WTC11 (cell line): ENCODE measurements at regions not wholly inside any gene's neighbourhood (a gene's known extent, or its start where the extent isn't known, plus 50 kb on each side); places are given as distances from the start of the nearest gene placed in this dataset.

Experiments used
- ATAC-seq: fragments of 200-7000 bp; cut with Tn5 transposase; 2 replicates; pipeline ENCODE4 v1.10.0; 2021; ENCODE audit warnings: mild to moderate bottlenecking, moderate library complexity
- CTCF ChIA-PET: fragments of 300-600 bp; sonication (Branson Sonifier 250); formaldehyde crosslinking; loops from one replicate; lab custom pipeline; 2021; ENCODE audit warnings: antibody characterized with exemption; lab: Charles Lee
- POLR2A ChIA-PET: fragments of 350-600 bp; sonication (Branson Sonifier 250); formaldehyde crosslinking; loops from one replicate; lab custom pipeline; 2021; ENCODE audit warnings: antibody characterized with exemption; lab: Charles Lee
- DNase-seq: peaks from one replicate; pipeline ENCODE4 v3.0.0; 2021; ENCODE audit warnings: low spot score
- H3K27ac Mint-ChIP-seq: 2 replicates; pipeline ENCODE4 v1.8.0; 2021; ENCODE audit warnings: mixed read lengths
- H3K27me3 Mint-ChIP-seq: 2 replicates; pipeline ENCODE4 v1.8.0; 2021; ENCODE audit warnings: low read depth, mild to moderate bottlenecking, moderate library complexity, mixed read lengths
- H3K36me3 Mint-ChIP-seq: 2 replicates; pipeline ENCODE4 v1.8.0; 2021; ENCODE audit warnings: mixed read lengths
- H3K4me1 Mint-ChIP-seq: 2 replicates; pipeline ENCODE4 v1.8.0; 2022; ENCODE audit warnings: mixed read lengths
- H3K4me3 Mint-ChIP-seq: 2 replicates; pipeline ENCODE4 v1.8.0; 2021; ENCODE audit warnings: mild to moderate bottlenecking, moderate library complexity, mixed read lengths
- H3K9me3 Mint-ChIP-seq: 2 replicates; pipeline ENCODE4 v1.8.0; 2021; ENCODE audit warnings: mixed read lengths
- CDX4 ChIP-seq: fragments of 250-450 bp; sonication (Bioruptor Pico); IDR thresholded peaks from 2 replicates; pipeline ENCODE4 v1.9.0; 2021; ENCODE audit warnings: moderate library complexity, mild to moderate bottlenecking, inconsistent platforms, borderline replicate concordance
- FOXK1 ChIP-seq: sonication (generic); formaldehyde crosslinking; IDR thresholded peaks from 2 replicates; pipeline ENCODE4 v1.8.0; 2022; ENCODE audit warnings: mild to moderate bottlenecking, moderate library complexity, missing genetic modification reagents
- MXD4 ChIP-seq: fragments of 250-450 bp; sonication (Bioruptor Pico); IDR thresholded peaks from 2 replicates; pipeline ENCODE4 v1.8.0; 2021; ENCODE audit warnings: mild to moderate bottlenecking, moderate library complexity, borderline replicate concordance
- NR1H2 ChIP-seq: sonication (generic); formaldehyde crosslinking; IDR thresholded peaks from 2 replicates; pipeline ENCODE4 v1.9.0; 2021; ENCODE audit warnings: mild to moderate bottlenecking, moderate library complexity, missing genetic modification reagents
- NR3C1 ChIP-seq: sonication (generic); formaldehyde crosslinking; conservative IDR thresholded peaks from 2 replicates; pipeline ENCODE4 v1.8.1; 2023; ENCODE audit warnings: low read depth, mild to moderate bottlenecking, missing genetic modification reagents
- SMAD4 ChIP-seq: sonication (generic); formaldehyde crosslinking; IDR thresholded peaks from 2 replicates; pipeline ENCODE4 v1.8.0; 2022; ENCODE audit warnings: mild to moderate bottlenecking, missing genetic modification reagents
- SP1 ChIP-seq: sonication (generic); formaldehyde crosslinking; conservative IDR thresholded peaks from 2 replicates; pipeline ENCODE4 v1.8.1; 2022; ENCODE audit warnings: missing genetic modification reagents
- ZNF138 ChIP-seq: sonication (generic); formaldehyde crosslinking; conservative IDR thresholded peaks from 2 replicates; pipeline ENCODE4 v1.8.1; 2022; ENCODE audit warnings: mild to moderate bottlenecking, moderate library complexity, missing genetic modification reagents
- ZNF219 ChIP-seq: sonication (generic); formaldehyde crosslinking; IDR thresholded peaks from 2 replicates; pipeline ENCODE4 v1.8.0; 2023; ENCODE audit warnings: missing genetic modification reagents, mild to moderate bottlenecking, borderline replicate concordance
- ZNF232 ChIP-seq: sonication (generic); formaldehyde crosslinking; IDR thresholded peaks from 2 replicates; pipeline ENCODE4 v1.8.0; 2022; ENCODE audit warnings: mild to moderate bottlenecking, missing genetic modification reagents
- ZNF512 ChIP-seq: sonication (generic); formaldehyde crosslinking; IDR thresholded peaks from 2 replicates; pipeline ENCODE4 v1.8.1; 2022; ENCODE audit warnings: missing genetic modification reagents, borderline replicate concordance
- TF ChIP-seq, protein P1 (sequence below): fragments of 250-450 bp; sonication (Bioruptor Pico); IDR thresholded peaks from 2 replicates; pipeline ENCODE4 v1.9.0; 2021; ENCODE audit warnings: mild to moderate bottlenecking
- TF ChIP-seq, protein P2 (sequence below): fragments of 250-450 bp; sonication (Bioruptor Pico); IDR thresholded peaks from 2 replicates; pipeline ENCODE4 v1.9.0; 2021; ENCODE audit warnings: mild to moderate bottlenecking
- TF ChIP-seq, protein P3 (sequence below): sonication (generic); formaldehyde crosslinking; conservative IDR thresholded peaks from 2 replicates; pipeline ENCODE4 v1.8.1; 2023; ENCODE audit warnings: mild to moderate bottlenecking, low read depth, missing genetic modification reagents, moderate library complexity
- TF ChIP-seq, protein P4 (sequence below): fragments of 250-450 bp; sonication (Bioruptor Pico); IDR thresholded peaks from 2 replicates; pipeline ENCODE4 v1.9.0; 2021; ENCODE audit warnings: mild to moderate bottlenecking, borderline replicate concordance
- TF ChIP-seq, protein P5 (sequence below): sonication (generic); formaldehyde crosslinking; IDR thresholded peaks from 2 replicates; pipeline ENCODE4 v1.8.1; 2022; ENCODE audit warnings: low read depth, missing genetic modification reagents, borderline replicate concordance

DNA sequence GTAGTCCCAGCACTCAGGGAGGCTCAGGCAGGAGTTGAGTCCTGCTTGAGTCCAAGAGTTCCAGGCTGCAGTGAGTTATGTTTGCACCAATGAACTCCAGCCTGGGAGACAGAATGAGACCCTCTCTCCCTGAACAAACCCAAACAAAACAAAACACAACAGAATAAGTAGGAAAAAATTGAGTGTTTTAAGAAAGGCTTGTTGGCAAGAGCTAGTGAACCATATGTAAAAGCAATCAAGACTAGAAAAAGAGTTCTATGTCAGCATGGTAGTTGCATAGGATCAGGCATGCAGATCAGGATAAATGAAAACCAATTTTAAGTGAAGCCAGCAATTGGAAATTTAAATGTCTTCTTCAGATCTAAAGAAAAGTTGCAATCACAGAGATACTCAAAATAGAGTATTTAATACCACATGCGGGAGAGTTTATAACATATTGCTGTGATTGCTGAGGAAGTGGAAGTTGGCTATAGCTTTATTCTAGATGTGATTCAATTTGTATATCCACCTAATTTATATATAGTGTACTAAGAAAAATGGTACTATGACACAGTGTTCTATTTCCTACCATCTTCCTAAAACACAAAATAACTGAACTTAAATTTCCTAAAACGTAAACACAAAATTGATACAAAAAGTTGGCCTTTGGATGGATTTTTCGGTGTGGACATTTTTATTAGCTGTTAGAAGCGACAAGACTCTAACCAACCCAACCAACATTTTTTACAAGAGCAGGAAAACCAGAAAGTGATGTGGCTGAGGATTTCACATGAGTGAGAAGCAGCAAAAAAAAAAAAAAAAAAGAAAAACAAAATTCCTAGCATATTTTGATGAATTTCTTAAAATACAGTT is 101.9 kb upstream of the ROBO1 start (continued):
- TF ChIP-seq ZNF512 (no peak), NR3C1 (CRISPR knock-in tag) (no peak), ZNF232 (CRISPR knock-in tag) (no peak), MXD4 (CRISPR knock-in tag) (no peak), CDX4 (CRISPR knock-in tag) (no peak), SMAD4 (CRISPR knock-in tag) (no peak), SP1 (CRISPR knock-in tag) (no peak), ZNF138 (CRISPR knock-in tag) (no peak), FOXK1 (CRISPR knock-in tag) (no peak)
- TF ChIP-seq, protein P1, sequence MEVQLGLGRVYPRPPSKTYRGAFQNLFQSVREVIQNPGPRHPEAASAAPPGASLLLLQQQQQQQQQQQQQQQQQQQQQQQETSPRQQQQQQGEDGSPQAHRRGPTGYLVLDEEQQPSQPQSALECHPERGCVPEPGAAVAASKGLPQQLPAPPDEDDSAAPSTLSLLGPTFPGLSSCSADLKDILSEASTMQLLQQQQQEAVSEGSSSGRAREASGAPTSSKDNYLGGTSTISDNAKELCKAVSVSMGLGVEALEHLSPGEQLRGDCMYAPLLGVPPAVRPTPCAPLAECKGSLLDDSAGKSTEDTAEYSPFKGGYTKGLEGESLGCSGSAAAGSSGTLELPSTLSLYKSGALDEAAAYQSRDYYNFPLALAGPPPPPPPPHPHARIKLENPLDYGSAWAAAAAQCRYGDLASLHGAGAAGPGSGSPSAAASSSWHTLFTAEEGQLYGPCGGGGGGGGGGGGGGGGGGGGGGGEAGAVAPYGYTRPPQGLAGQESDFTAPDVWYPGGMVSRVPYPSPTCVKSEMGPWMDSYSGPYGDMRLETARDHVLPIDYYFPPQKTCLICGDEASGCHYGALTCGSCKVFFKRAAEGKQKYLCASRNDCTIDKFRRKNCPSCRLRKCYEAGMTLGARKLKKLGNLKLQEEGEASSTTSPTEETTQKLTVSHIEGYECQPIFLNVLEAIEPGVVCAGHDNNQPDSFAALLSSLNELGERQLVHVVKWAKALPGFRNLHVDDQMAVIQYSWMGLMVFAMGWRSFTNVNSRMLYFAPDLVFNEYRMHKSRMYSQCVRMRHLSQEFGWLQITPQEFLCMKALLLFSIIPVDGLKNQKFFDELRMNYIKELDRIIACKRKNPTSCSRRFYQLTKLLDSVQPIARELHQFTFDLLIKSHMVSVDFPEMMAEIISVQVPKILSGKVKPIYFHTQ: no peak
- TF ChIP-seq, protein P2, sequence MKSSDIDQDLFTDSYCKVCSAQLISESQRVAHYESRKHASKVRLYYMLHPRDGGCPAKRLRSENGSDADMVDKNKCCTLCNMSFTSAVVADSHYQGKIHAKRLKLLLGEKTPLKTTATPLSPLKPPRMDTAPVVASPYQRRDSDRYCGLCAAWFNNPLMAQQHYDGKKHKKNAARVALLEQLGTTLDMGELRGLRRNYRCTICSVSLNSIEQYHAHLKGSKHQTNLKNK: no peak
- TF ChIP-seq, protein P3, sequence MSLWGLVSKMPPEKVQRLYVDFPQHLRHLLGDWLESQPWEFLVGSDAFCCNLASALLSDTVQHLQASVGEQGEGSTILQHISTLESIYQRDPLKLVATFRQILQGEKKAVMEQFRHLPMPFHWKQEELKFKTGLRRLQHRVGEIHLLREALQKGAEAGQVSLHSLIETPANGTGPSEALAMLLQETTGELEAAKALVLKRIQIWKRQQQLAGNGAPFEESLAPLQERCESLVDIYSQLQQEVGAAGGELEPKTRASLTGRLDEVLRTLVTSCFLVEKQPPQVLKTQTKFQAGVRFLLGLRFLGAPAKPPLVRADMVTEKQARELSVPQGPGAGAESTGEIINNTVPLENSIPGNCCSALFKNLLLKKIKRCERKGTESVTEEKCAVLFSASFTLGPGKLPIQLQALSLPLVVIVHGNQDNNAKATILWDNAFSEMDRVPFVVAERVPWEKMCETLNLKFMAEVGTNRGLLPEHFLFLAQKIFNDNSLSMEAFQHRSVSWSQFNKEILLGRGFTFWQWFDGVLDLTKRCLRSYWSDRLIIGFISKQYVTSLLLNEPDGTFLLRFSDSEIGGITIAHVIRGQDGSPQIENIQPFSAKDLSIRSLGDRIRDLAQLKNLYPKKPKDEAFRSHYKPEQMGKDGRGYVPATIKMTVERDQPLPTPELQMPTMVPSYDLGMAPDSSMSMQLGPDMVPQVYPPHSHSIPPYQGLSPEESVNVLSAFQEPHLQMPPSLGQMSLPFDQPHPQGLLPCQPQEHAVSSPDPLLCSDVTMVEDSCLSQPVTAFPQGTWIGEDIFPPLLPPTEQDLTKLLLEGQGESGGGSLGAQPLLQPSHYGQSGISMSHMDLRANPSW (CRISPR knock-in tag): no peak
- TF ChIP-seq, all 79 proteins: peak for 0

GRCh38 chr3:79866162-79866561 is 98.4 kb upstream of the ROBO1 start:
- no peak overlapping the region for H3K27ac Mint-ChIP-seq
- DNase-seq: no peak
- H3K4me1 Mint-ChIP-seq: peaks cover 5% of the 10 kb centered on the region
- no peak overlapping the region for H3K4me3 Mint-ChIP-seq
- ATAC-seq: no peak
- POLR2A ChIA-PET: no interaction called here
- no peaks in the 10 kb centered on the region for H3K27me3 Mint-ChIP-seq
- no peaks in the 10 kb centered on the region; the same call in 1 of the 2 replicates for H3K36me3 Mint-ChIP-seq
- CTCF ChIA-PET: no interaction called here
- H3K9me3 Mint-ChIP-seq: peaks cover 19% of the 10 kb centered on the region
- TF ChIP-seq ZNF219 (CRISPR knock-in tag): no peak
- no peak for TF ChIP-seq NR1H2 (CRISPR knock-in tag)
- no peak for TF ChIP-seq ZNF138 (CRISPR knock-in tag)
- TF ChIP-seq, protein P4, sequence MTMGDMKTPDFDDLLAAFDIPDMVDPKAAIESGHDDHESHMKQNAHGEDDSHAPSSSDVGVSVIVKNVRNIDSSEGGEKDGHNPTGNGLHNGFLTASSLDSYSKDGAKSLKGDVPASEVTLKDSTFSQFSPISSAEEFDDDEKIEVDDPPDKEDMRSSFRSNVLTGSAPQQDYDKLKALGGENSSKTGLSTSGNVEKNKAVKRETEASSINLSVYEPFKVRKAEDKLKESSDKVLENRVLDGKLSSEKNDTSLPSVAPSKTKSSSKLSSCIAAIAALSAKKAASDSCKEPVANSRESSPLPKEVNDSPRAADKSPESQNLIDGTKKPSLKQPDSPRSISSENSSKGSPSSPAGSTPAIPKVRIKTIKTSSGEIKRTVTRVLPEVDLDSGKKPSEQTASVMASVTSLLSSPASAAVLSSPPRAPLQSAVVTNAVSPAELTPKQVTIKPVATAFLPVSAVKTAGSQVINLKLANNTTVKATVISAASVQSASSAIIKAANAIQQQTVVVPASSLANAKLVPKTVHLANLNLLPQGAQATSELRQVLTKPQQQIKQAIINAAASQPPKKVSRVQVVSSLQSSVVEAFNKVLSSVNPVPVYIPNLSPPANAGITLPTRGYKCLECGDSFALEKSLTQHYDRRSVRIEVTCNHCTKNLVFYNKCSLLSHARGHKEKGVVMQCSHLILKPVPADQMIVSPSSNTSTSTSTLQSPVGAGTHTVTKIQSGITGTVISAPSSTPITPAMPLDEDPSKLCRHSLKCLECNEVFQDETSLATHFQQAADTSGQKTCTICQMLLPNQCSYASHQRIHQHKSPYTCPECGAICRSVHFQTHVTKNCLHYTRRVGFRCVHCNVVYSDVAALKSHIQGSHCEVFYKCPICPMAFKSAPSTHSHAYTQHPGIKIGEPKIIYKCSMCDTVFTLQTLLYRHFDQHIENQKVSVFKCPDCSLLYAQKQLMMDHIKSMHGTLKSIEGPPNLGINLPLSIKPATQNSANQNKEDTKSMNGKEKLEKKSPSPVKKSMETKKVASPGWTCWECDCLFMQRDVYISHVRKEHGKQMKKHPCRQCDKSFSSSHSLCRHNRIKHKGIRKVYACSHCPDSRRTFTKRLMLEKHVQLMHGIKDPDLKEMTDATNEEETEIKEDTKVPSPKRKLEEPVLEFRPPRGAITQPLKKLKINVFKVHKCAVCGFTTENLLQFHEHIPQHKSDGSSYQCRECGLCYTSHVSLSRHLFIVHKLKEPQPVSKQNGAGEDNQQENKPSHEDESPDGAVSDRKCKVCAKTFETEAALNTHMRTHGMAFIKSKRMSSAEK (CRISPR knock-in tag): no peak
- TF ChIP-seq, protein P5, sequence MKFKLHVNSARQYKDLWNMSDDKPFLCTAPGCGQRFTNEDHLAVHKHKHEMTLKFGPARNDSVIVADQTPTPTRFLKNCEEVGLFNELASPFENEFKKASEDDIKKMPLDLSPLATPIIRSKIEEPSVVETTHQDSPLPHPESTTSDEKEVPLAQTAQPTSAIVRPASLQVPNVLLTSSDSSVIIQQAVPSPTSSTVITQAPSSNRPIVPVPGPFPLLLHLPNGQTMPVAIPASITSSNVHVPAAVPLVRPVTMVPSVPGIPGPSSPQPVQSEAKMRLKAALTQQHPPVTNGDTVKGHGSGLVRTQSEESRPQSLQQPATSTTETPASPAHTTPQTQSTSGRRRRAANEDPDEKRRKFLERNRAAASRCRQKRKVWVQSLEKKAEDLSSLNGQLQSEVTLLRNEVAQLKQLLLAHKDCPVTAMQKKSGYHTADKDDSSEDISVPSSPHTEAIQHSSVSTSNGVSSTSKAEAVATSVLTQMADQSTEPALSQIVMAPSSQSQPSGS: no peak
- TF ChIP-seq, protein P3 (CRISPR knock-in tag): no peak
